GM12873 (cell line): ENCODE measurements at regions not wholly inside any gene's neighbourhood (a gene's known extent, or its start where the extent isn't known, plus 50 kb on each side); places are given as distances from the start of the nearest gene placed in this dataset.

Experiments
- TF ChIP-seq, protein P1 (sequence below): IDR thresholded peaks from 2 replicates; pipeline ENCODE4 v1.5.1; 2012; ENCODE audit warnings: low read depth, mild to moderate bottlenecking, moderate library complexity, low read length, control low read depth; ENCODE audit not compliant: insufficient read depth; ENCODE audit errors: missing control alignments

DNA sequence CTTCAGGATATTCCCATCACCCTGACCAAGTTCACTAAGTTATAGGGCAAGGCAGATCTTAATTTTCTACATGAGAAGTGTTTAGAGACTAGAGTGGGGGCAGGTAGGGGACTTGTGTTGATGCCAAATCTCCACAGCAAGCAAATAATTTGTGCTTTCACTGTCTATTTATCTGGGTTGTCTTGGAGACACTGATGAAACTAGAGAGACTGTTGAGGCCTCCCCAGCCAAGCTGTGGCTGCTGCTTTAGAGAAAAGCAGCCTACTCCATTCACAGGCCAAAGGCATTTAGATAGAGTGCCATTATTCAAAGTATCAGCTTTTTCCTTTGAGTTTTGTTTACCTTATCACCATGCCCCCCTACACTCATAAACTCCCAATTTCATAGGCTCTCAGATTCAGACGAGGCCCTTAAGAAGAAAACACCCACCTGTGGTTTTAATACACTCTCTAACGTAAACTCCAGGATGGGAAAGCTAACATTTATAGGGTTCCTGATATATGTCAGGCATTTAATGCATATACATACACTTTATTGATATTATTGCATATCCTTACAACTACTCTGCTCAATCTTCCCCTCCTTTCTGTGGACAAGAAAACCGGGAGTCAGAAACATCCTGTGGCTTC, 130.4 kb upstream of the FOXB1 start:
- TF ChIP-seq, protein P1, sequence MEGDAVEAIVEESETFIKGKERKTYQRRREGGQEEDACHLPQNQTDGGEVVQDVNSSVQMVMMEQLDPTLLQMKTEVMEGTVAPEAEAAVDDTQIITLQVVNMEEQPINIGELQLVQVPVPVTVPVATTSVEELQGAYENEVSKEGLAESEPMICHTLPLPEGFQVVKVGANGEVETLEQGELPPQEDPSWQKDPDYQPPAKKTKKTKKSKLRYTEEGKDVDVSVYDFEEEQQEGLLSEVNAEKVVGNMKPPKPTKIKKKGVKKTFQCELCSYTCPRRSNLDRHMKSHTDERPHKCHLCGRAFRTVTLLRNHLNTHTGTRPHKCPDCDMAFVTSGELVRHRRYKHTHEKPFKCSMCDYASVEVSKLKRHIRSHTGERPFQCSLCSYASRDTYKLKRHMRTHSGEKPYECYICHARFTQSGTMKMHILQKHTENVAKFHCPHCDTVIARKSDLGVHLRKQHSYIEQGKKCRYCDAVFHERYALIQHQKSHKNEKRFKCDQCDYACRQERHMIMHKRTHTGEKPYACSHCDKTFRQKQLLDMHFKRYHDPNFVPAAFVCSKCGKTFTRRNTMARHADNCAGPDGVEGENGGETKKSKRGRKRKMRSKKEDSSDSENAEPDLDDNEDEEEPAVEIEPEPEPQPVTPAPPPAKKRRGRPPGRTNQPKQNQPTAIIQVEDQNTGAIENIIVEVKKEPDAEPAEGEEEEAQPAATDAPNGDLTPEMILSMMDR: no peak

DNA sequence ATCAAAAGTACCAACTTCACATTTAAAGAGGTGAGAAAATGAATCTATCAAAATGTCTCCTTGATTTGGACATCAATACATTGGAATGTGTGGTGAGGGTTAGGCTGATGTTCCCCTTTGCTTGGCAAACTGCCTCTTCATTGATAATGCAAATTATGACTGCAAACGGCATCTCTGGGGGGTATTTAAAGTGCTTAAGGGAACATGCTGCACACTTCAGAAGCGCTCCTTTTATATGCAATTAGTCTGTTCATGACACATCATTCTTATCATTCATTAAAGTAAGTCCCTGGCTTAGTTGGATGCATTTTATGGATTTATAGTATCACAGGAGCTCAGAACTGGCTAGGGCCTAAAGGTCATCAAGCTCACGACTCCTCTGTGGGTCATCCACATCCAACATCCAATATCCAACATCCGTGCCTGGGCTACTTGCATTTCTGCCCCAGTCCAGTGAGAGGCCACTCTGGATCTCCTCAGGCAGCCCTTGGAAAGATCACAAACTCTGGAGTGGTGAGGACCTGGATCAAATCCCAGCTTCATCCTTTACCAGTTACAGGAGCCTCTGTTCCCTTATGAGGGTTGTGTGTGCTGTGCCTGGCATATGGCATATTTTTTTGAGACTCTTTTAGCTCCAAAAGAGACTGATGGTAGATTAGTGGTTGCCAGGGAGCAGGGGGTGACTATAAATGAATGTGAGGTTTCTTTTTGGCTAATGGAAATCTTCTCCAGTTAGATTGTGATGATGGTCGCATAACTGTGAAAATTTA, 136.8 kb upstream of the FOXB1 start:
- TF ChIP-seq, protein P1: no peak

DNA sequence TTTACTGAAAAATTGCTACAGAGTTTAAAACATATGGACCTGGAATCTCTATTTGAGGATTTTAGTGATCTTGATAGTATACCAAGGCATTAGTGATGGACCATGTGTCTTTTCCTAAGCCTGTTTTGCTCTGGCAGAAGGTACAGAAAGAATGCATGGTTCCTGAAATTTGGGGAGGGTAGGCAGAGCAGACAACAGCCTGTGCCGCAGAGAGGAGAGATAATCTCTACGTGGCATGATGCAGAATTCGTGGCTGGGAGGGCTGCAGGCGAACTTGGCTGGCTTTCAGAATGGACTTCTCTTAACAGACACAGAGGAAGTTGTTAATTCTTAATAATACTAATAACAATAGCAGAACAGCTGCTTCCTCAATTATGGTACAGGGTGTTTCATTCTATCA, 137.5 kb upstream of the FOXB1 start:
- TF ChIP-seq, protein P1: no peak

DNA sequence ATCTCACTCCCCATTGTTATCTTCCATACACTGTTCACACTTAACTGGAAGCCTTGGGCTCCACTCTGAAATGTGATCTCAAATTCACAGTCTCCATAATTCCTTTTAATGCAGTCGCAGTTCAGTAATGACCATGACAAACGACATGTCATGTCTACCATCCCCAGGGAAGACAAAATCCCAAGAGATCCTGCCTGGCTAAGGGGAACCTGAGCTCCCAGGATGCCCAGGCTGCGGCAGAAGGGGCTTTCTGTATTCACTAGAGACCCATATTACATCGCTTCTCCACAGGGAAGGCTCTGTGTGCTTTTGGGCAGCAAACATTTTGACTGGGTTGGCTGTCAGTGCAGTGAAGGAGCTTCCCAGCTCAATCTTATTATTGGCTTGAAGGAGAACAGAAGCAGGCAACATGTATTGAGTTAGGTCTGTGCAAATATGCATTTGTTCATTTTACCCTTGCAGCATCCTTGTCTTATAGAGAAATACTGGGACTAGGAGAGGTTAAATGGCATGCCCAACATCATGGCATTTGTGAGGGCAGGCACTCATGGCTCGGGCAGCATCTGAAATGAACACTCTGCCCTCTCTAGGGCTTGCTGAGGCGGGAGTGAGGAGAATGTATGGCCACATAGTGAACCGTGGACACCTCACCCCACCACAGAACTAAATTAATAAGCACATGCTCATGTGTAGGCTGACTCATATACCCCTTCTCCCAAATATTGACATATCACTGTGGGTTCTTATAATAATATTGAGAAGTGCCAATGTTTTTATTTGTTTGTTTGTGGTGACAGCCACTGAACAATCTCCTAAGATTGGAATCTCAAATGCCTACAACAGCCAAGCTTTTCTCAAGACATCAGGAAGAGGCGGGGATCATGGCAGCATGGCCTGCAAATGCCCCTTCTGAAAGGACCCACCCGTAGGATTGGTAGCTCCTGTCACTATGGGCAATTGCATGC, 141.6 kb upstream of the FOXB1 start:
- TF ChIP-seq, protein P1: no peak

DNA sequence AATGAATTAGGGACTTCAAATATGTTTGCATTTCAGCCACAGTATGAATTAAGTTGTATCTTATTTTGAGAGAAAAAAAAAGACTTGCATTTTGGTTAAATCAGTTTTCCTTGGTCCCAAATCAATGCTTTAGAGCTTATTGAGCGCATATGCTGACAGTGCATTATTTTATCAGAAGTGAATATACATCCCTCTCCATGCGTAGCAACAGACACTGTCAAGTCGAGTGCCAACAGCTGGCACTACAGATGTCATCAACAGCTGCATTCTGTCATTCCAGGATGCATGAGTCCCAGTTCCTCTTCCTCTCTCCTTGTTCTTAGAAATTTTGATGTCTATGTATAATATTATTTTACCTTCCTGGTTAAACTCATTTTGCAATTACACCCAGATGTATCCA, 156.1 kb upstream of the FOXB1 start:
- TF ChIP-seq, protein P1: no peak

DNA sequence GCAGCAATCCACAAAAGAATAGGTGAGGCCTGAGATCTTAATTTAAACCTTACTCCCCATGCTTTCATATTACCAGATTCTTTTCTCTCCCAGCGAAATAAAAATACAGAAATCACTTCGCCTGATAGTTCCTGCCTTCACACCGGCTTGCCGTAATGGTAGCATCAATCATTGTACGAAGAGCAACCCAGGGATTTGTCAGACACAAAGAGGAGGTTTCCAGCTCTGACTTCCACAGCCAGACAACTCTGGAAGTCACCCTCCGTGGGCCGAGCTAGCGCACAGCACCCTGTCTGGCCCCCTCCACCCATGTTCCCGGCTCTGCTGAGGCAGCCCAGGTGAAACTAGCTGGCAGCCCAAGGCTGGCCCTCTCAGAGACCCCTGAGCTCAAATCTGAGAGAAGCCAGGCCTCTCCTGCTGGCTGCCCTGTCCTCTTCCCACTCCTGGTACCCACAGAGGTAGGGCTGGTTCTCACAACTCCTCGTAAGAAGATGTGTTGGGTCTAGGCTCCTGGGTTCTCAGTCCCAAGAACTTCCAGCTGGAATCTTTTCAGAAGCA, 156.9 kb upstream of the BNIP2 start:
- TF ChIP-seq, protein P1: no peak
